ENCODE measurements at regions not wholly inside any gene's neighbourhood (a gene's known extent, or its start where the extent isn't known, plus 50 kb on each side); places are given as distances from the start of the nearest gene placed in this dataset.

DNA sequence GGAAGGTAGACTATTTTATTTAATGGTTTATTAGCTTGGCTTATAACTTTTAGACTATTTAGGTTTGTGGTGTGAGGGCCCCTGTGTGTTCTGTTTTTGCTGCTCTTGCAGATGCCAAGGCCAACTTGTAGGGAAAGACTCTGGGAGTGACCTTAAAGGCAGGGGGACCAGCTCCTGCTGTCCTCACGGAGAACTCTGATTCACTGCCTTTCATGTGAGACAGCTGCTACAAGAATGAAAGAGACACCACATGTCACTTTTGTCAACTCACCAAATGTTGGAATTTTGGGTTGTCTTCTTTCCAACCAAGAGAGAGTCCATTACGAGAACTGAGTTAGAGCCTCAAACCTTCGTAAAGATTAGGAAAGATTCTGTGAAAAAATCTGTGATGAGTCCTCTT, 258.3 kb upstream of the ADAMTSL1 start:
- no peak for TF ChIP-seq POLR2AphosphoS5 (IDR thresholded peaks at IDR 0.05; ENCODE audit: insufficient read depth, low read depth, low read length)
- TF ChIP-seq, protein P1, sequence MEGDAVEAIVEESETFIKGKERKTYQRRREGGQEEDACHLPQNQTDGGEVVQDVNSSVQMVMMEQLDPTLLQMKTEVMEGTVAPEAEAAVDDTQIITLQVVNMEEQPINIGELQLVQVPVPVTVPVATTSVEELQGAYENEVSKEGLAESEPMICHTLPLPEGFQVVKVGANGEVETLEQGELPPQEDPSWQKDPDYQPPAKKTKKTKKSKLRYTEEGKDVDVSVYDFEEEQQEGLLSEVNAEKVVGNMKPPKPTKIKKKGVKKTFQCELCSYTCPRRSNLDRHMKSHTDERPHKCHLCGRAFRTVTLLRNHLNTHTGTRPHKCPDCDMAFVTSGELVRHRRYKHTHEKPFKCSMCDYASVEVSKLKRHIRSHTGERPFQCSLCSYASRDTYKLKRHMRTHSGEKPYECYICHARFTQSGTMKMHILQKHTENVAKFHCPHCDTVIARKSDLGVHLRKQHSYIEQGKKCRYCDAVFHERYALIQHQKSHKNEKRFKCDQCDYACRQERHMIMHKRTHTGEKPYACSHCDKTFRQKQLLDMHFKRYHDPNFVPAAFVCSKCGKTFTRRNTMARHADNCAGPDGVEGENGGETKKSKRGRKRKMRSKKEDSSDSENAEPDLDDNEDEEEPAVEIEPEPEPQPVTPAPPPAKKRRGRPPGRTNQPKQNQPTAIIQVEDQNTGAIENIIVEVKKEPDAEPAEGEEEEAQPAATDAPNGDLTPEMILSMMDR (IDR thresholded peaks at IDR 0.05; ENCODE audit: extremely low read depth in 1 of 2, insufficient read depth in 1 of 2, low read depth in 1 of 2, low read length in 2 of 2): no peak
